HG03095 (cell line): ENCODE measurements at regions not wholly inside any gene's neighbourhood (a gene's known extent, or its start where the extent isn't known, plus 50 kb on each side); places are given as distances from the start of the nearest gene placed in this dataset.
"Not testable (repeated sequence)": the region's sequence is repeated elsewhere in the genome, so short reads cannot be mapped to it uniquely, and the experiment has no call there.

ENCODE experiments used
- ATAC-seq: cut with Tn5 transposase; IDR thresholded peaks from one replicate; pipeline ENCODE4 v1.9.1; 2021; ENCODE audit warnings: moderate library complexity; ENCODE audit not compliant: unreplicated experiment

- no peak for ATAC-seq
These were observed 104.4 kb upstream of the ZBTB20 start for GRCh38 chr3:115251509-115251908.

DNA sequence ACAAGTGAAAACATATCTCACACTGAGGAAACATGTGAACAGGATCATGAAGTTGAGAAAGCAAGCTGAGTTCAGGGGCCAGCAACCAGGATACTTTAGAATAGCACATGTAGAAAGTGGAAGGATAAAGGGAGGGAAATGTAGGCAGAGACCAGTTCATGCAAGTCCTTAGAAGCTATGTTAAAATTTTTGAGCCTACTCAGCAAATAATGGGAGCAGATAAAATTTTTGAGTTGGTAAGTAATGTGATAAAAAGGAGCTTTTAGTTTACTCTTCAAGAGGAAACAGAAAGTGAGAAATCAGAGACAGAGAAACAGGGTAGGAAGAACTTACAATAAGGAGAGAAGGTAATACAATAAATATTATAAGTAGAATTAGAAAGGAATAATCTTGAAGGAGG lies 105.6 kb upstream of the ZBTB20 start:
- ATAC-seq, result no peak

- ATAC-seq, result no peak
These were observed 107.6 kb upstream of the ZBTB20 start for GRCh38 chr3:115254492-115255196.

GRCh38 chr3:115255197-115255585 lies 108.1 kb upstream of the ZBTB20 start:
- no peak for ATAC-seq

GRCh38 chr3:115270849-115271248 lies 123.8 kb upstream of the ZBTB20 start:
- no peak for ATAC-seq

- no peak for ATAC-seq
These were observed 125.1 kb upstream of the ZBTB20 start for GRCh38 chr3:115272036-115272824.

- no peak for ATAC-seq
These were observed 128.8 kb upstream of the ZBTB20 start for GRCh38 chr3:115275896-115276295.

DNA sequence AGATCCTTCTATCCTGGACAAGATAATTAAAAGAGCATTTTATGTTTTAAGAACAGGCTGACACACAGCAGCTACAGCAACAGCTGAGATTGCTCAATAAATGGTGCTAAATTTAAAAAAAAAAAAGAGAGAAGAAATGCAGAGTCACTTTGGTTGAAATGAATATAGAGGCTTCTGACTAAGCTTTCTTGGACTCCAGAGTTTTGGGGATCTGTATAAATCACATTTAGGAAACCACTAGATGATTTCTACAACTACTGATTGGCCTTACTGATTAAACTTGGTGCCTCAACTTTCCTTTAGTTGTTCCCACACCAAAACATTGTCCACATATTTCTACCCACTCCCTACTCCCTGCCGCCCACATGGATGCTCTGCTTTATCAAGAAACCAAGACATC lies 132.9 kb upstream of the ZBTB20 start:
- no peak for ATAC-seq

- no peak for ATAC-seq
These were observed 133.4 kb upstream of the ZBTB20 start for GRCh38 chr3:115280506-115280905.

GRCh38 chr3:115281697-115282675 lies 134.9 kb upstream of the ZBTB20 start:
- no peak for ATAC-seq

DNA sequence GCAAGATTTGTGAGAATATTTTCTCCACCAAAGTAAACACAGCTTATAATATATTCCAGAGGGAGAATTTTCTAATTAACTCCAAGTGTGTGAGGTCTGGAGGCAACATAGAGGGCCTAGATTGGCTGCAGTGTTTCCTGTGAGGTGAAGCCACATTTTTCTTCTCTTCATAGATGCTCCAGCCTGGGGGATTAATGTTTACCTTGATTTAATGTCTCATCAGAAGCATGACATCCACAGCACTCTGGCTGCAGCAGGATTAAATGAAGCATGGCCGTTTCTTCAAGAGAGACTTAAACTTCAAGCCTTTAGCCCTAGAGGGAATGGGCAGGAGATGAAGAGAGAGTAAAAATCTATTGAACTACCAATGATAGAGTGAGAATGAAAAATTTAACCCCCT lies 137.9 kb upstream of the ZBTB20 start:
- no peak for ATAC-seq

DNA sequence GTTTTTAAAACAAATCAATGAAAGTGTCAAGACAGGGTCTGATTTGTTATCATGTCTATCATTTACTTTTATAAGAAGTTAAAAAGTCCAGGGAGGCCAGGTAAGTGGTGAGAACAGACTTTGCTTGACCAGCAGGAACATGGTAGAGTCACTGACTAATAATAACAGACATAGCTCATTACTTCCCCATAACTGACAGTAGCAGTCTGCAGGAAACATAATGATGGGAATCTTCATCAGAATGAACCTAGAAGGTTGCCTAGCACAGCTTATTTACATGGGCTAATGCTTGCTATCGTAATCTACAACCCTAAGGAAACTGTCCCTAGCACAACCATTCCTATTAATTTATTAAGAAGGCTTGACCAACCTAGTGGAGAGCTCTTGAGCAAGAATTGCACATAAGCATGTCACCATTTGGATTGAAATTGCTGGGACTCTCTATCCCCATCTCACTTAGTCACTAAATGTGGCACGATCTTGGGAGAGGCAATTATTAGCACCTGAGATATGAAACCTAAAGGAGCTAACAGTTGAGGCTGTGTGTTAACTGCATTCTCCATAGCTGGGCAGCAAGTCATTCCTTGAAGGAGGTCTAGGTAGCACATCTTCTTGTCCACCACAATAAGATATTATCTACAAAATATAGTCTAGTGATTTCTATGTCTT lies 139.6 kb upstream of the ZBTB20 start:
- no peak for ATAC-seq

- no peak for ATAC-seq
These were observed 140.1 kb upstream of the ZBTB20 start for GRCh38 chr3:115287198-115287597.

DNA sequence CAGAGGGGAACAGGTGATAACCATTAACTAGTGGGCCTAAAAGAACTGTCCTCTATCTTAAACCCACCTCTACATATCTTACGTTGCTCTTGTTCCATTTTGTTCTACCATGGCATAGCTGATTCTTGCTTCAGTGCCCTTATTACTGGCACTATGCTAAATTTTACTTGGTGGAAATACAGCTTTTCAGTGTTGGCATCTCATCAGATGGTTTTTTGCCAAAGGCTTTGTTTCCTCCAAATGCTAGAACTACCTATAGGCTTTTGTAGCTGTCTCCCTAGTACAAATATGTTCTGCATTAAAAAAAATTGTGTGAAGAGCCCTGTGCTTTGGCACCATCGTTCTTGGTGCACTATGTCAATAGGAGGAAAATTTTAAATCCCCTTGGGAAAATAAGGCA lies 145.0 kb upstream of the ZBTB20 start:
- ATAC-seq, result no peak

GRCh38 chr3:115292677-115293165 lies 145.6 kb upstream of the ZBTB20 start:
- no peak for ATAC-seq

DNA sequence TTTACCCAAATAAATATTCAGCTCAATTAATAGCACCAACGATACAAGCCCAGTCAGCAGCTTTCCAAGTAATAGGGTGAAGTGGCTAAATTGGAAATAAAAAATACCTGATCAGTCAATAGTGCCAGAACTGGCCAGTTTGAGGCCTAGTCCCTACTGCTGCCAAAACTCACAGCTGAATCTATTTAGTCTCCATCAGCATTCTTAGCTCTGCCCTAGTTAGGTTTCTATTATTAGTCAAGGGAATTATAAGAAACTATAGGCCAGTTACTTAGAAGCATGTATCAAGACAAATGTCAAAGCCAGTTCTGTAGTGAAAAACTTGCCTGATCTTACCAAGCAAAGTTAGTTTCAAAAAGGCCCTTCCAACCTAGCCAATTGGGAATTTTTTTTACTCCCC lies 146.2 kb upstream of the ZBTB20 start:
- no peak for ATAC-seq

- no peak for ATAC-seq
These were observed 154.3 kb upstream of the ZBTB20 start for GRCh38 chr3:115301364-115301860.

- ATAC-seq, result not testable (repeated sequence)
These were observed 170.9 kb upstream of the ZBTB20 start for GRCh38 chr3:115317953-115318352.

DNA sequence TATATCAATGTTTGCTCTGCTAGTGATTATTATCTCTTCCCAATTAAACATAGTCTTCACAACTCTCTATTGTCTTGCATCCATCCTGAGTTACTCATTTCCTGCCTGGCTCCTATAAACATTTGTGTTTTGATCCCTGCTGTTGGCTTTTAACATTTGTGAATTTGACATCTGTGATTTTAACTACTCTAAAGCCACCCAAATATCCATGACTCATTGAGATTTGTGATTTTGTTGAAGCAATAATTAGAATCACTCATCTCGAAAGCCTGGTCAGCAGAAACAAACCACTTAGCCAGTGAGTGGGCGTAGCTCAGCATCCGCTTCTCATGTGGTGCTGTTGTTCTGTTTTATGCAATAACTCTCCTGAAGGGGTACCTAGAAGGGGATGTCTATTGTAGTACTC lies 174.3 kb upstream of the ZBTB20 start:
- no peak for ATAC-seq

DNA sequence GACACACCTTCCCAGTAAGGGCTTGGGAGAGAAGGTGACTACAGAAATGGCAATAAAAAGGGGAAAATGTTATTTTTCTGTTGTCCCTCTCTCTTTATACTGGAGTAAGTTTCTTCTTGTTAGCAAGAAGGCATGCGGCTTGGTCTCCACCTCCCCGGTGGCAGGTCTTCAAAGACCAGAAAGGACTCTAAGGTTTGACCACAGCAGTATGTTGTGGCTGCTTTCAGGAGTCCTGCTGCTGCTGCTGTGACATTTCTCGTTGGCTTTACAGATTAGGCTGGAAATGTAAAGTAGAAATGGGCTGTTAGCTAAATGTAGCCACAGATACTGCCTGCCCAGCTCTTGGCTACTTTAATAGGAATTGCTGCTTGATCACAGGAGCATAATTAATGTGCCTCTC lies 175.8 kb upstream of the ZBTB20 start:
- ATAC-seq, result no peak
